GM21528 (cell line): ENCODE measurements at regions not wholly inside any gene's neighbourhood (a gene's known extent, or its start where the extent isn't known, plus 50 kb on each side); places are given as distances from the start of the nearest gene placed in this dataset.

Experiments
- ATAC-seq: cut with Tn5 transposase; IDR thresholded peaks from one replicate; pipeline ENCODE4 v1.9.1; 2021; ENCODE audit warnings: mild to moderate bottlenecking, moderate library complexity; ENCODE audit not compliant: unreplicated experiment, low FRiP score

DNA sequence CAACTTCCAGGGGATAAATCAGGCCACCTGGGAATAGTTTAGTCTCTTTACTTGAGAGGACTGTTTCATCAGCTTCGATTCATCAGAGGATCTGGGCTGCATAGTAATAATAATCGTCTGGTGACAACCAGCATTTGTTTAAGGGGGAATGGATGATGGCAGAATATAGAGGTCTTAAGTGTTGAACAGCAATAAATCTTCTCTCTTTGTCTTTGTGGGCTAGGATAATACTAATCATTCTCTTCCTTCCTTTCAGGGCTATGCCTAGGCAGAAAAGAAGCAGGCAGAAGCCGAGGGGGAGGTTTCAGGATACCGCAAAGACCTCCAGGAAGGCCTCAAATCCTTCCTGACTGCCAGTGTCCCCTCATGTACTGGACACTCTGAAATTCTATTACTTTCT lies 150.4 kb upstream of the GAREM1 start:
- no peak for ATAC-seq

DNA sequence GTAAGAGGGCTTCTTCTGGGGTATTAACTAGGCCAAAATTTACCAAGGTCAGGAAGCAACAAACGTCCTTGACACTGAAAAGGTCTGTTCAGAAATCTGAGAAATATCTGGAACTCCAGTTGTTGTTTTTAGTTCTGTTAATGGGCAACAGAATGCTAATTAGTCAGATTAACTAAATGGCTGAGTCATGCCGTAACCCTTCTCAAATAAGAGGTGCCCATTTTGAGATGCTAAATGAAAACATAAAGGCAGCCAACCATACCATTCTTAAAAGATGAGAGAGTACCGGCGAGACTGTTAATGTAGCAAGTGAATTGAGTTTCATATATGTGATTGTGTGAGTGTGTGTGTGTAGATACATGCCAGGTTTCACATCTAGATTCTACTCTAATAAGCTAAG lies 147.9 kb upstream of the GAREM1 start:
- ATAC-seq: no peak

DNA sequence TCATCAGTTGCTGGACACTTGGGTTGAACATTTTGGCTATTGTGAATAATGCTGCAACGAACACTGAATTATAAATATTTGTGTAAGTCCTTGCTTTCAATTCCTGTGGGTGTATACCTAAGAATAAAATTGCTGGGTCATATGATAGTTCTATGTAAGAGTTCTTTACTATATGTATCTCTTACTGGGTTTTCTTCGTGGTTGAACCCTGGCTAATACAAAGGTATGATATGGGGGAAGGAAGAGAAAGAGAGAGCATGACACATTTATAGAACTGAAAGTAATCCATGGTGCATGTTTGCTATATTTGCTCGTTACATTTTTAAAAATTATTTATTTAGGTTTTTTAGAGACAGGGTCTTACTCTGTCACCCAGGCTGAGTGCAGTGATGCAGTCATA lies 143.1 kb upstream of the GAREM1 start:
- no peak for ATAC-seq

DNA sequence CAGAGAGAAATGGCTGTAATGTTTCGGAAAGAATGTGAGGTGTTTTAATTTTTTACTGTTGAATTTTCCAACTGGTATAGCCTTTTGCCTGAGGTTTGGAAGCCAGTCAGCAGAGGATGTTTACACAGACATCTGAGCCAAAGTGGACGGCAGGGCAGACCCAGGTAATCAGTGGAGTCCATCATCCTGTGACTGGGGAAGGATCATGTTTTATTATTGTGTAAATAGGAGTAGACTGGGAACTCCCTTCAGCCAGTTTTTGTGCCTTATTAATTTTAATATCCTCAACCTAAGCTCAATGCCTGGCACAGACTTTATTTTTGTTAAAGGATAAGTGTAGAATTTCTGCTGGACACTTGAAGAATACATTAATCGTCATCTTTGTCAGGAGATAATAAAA lies 142.0 kb upstream of the GAREM1 start:
- ATAC-seq: no peak

DNA sequence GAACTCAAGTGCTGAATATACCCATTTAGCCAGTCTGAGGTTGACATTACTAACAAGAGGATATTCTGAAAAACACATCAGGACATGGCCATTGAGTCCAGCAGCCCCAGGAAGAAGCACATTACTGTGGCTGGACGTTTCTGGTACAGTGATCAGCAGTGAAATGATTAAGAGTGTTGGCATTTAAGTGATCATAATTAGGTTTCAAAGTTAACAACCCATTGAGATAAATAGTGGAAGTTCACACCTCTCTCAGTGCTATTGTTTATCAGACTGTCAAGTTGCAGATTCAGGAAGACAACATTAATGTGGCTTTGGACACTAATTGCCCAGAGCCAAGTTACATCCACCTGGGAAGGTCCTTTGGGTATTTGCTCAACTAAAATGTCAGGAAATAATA lies 139.5 kb upstream of the GAREM1 start:
- no peak for ATAC-seq

DNA sequence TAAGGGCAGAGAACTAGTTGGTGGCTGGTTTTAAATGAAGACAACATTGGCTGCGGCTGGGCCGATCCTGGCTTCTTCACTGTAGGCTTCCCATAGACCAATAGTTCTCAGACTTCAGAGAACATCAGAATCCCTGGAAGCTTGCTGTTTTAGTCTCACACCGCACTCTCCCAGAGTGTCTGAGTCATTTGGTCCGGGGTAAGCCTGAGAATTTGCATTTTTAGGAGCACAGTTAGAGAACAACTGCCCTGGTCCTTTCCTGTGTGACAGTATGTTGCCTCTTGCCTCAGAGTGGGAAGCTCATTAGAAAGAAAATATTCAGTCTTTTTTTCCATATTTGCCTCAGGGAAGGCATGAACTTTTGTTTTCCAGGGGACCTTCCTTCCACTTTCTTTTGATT lies 137.1 kb upstream of the GAREM1 start:
- no peak for ATAC-seq

DNA sequence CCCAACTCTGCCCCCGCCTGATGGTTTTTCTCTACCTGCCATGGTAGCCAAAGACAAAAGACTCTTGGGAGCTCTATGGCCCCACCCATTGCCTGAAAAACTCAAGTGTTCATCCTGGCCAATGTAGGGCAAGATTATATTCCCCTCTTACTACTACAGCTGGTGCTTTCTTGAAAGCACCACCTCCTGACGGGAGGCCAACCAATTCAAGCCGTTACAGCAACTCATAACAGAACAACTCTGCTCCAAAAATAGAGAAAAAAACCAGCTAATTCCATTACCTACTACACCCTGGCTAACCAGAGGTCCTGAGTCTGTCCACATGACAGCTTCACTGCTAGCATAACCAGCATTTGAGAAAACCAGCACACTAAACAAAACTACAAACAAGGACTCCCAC lies 127.5 kb upstream of the GAREM1 start:
- no peak for ATAC-seq

DNA sequence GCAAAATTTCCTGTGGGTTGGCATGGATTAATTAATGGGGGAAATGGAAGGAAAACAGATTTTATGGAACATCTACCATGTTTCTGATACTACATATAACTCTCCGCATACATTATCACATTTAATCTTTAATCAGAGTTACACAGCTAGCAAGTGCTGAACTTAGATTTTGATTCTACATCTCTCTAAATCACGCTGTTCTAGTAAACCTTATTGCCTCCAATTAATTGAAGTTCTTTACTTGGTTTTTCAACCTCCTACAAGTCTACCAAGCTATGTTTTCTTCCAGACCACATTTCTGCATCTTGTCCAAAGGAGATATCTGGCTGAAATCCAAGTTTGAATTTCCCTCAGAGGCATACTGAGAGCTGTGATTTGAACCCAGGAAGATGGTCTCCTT lies 125.8 kb upstream of the GAREM1 start:
- no peak for ATAC-seq

DNA sequence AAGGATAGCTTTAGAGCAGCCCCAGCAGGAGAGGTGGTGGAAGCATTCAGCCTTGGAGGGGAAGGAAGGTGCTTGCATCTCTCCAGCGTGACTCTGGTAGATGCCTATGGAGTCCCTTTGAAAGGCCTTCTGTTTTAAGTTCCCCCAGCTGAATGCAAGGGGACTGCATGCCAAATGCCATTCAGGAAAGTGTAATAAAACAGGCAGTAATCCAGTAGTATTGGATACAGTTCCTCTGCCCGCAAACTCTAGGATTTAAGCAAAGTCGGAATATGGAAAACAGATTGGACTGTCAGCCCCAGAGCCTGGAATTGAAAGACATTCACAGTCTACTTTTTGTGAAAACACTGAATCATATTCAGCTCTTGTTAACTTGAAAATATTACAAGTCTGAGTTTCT lies 125.2 kb upstream of the GAREM1 start:
- no peak for ATAC-seq

DNA sequence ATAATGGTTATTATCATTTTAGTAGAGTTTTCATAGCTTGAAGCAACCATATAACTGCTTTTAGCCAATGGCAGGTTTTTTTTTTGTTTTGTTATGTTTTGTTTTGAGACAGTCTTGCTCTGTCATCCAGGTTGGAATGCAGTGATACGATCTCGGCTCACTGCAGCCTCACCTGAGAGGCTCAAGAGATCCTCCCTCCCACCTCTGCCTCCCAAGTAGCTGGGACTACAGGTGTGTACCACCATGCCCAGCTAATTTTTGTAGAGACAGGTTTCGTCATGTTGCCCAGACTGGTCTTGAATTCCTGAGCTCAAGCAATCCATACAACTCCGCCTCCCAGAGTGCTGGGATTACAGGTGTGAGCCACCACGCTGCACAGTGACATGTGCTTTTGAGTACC lies 117.5 kb upstream of the GAREM1 start:
- ATAC-seq: no peak

DNA sequence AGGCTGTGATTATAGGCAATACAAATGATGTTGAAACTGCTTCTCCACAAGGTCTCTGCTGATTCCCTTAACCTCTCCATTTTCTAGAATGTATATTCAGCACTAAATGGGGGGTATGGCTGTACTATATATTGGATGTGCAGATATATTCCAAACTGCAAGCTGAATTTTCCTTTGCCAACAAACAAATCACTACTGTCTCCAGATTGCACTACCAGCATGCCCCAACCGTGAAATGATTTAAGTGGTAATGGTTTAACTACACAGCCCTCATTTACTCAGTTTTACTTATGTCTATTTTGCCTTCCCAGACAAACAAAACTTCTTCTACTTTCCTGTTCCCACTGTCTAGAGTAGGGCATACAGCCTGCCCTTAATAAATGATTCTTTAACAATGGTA lies 112.7 kb upstream of the GAREM1 start:
- no peak for ATAC-seq

DNA sequence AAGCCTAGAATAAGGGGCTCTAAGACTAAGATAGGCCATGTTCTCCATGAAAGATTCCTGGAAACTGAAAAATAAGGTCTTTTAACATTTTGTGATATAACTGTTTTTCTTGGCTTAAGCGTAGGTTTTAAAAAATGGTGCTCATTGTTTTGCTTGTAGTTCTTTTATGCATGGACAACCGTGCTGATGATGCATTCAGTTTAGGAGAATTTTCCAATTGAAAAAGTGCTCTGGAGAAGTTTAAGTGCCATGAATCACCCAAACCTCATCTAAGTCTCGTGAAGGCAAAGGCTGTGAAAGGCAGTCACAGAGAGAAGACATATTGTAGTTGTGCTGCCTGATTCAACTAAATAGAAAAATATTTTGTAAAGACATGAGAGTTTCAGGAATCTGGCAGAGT lies 111.8 kb upstream of the GAREM1 start:
- ATAC-seq: no peak

DNA sequence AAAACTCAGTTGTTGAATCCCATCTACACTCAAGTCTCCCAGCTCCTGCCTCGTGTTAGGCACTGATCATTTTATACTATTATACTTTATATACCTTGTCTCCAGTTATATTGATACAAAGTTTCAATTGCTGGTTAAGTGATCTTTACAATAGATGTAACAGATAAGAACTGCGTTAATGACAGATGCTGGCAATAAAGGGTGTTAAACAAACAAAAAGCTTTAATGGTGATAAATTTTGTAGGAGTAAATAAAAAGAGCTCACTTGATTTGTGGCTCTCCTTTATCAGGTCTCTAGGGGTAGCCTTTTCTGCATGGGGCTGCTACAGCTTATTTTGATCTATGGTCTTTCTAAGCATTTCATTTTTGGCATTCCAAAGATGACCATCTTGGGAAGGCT lies 106.9 kb upstream of the GAREM1 start:
- ATAC-seq: no peak

DNA sequence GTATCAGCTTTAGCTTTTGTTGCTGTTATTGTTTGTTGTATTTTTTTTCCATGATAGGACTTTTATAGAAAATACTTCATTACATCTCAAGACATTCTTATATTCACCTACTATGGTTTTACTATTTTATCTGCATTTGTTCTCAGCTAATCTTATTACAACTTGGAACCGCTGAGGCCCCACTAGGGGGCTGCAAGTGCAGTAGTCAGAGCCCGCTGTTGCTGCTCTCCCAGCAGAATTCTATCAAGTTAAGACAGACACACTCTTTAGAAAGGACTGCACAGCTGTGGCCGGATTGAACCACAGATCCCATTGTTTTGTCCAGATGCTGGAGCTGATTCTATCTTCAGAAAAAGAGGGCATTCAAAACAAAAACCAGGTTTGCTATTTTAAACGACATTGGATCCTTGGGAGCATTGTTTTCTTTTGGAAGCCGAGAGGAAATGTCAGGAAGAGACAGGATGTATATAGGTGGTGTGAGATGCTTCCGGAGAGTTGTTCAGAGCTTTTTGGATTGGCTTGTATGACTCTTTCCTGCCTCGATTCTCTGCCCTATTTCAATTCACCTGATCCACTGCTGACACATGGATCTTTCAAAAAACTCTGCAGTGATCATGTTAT lies 105.7 kb upstream of the GAREM1 start:
- no peak for ATAC-seq

DNA sequence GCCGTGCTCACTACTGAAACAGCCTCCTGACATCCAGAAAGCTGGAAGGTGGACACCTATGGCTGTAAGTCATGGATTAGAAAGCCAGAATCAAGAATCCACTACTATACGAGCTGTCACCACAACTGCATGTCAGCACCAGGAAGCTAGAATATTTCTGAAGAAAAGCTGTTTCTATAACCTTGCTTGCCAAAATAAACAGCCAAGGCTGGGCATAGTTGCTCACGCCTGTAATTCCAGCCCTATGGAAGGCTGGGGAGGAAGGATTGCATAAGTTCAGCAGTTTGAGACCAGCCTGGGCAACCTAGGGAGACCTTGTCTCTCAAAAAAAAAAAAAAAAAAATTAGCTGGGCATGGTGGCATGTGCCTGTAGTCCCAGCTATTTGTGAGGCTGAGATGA lies 96.3 kb upstream of the GAREM1 start:
- no peak for ATAC-seq

DNA sequence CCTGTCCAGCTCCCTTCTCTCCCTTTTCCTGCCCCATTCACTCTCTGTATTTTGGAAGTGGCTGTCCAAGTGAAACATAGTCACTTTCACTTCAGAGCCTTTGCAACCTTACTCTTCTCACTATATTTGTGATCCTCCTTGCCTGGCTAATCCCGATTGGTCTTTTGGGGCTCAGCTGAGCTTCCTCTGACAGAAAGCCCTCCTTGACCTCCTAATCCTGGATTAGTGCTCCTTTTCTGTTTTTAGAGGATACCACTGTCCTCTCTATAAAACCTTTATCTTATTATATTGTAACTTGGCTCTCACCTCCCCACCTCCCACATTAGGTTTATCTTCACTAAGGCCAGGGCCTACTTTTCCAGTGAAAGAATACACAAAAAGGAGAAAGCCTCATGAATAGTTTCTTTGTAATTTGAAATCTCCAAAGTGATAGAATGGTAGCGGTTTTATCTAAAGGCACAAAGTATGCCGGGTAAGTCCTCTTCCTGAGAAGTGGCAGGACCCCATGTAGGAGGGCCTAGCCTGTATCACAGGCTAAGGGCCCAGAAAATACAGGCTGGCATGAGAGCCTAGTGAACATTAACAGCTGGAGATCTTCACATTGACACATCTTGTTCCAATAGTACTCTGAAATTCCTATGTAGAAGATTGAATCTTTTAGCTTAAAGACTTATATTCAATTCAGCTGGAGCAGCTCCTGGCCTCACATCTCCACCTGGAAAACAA lies 83.1 kb upstream of the GAREM1 start:
- ATAC-seq: no peak

DNA sequence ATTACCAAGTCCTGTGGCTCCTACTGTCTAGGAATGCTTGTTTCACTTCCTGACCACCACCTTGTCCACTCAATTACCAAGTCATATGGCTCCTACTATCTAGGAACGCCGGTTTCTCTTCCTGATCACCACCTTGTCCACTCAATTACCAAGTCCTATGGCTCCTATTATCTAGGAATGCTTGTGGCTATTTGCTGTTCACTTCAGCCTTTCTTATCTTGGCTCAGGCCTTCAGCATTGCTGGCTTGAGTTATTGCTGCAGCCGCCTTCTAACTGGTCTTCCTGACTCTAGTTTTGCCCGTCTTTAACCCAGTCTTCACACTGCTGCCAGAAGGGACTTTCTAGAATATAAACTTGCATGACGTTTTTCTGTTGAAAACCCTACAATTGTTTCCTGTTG lies 82.5 kb upstream of the GAREM1 start:
- ATAC-seq: no peak

DNA sequence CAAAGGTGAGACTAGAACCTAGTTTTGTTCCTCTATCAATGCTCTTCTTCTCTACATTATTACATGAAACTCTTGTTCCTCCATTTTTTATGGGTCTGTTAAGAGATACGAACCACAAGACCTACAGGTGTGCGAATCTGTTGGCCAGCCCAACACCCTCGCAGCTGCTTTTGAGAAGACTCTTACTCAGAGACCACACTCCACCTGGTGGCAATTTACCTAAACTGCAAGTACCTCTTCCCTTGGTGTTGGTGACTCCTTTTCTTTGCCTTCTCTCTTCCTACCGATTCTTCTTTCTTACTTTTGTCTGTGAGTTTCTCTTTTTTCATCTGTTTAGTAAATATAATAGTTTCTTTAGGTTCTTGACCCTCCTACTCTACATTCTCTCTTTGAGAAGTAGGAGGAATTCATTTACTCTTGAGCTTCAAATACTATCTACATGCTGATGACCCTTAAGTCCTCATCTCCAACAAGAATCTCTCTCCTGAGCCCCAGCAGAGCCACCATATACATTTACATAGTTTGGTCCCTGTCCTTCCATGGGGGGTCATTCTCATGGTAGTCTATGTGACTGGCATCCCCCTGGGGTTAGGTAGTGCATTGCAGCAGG lies 81.8 kb upstream of the GAREM1 start:
- peak; percentile 87 for ATAC-seq

DNA sequence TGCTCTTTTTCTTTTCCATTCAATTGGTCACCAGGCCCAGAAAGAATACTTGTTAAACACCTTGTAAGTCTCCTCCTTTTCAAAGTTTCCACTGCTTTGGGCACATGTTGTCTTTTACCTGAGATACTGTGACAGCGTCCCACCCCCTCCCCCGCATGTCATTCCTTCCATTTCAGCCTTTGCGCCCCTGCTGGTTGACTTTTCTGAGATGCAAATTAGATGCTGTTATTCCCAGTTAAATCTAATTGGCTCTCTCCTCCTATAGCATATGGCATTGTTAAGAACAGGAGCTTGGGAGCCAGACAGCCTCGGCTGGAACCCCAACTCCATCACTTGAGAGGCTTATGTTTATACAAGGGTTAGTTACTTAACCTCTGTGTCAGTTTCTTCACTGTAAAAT lies 80.3 kb upstream of the GAREM1 start:
- no peak for ATAC-seq

DNA sequence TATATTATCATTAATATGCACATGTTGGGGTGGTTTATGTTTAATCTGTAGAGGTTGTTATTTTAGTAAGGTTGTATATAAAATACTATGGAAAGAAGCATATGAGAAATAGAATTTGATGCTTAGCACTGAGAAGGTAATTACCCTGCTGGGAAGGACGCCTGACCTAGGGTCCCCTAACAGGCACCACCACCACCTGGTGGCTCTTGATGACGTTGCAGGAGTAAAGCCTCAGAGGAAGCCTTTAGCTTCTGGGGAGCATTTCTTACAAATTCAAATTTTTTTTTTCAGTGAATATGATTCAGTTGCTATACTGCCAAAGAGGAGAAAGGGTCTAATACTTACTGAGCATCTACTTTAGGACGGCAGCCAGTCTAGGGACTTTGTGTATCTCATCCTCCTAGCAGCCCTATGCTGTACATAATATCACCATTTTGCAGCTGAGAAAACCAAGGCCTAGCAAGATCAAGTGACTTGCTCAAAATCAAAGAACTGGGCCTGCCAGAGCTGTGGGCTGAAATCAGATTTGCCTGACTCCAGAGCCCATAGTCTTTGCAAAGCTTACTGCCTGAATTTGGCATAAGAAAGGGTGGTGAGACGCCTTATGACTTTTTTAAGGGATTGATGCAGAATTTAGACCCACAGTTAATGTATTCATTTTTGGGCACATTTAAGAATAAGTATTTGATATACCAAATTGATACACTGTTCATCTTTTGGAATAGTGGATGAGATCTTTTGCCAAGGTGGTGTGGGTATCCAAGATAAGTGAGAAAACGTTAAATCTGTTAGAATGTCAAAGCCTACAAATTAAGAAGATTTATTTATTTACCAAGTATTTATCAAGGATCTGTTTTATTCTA lies 78.8 kb upstream of the GAREM1 start:
- peak; percentile 69 for ATAC-seq

DNA sequence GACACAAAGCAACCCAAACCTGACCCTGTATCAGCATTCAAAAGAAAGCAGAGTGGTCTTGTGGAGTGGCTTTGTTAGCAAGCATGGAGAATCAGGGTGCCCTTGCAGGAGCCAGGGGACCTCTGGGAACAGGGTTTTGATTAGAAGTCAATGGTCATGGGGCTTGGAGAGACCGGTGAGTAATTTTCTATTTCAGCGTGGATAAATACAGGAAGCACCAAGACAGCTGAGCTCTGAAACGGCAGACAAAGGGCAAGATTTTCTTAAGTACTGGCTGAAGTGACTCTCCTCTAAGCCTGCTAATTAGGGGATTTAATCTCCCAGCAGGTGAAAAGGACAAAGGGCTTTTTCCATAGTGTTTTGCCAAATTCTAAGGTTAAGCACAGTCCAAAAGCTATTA lies 78.0 kb upstream of the GAREM1 start:
- no peak for ATAC-seq
